Hepatocyte (in vitro differentiated cells): ENCODE measurements at regions not wholly inside any gene's neighbourhood (a gene's known extent, or its start where the extent isn't known, plus 50 kb on each side); places are given as distances from the start of the nearest gene placed in this dataset.

ENCODE experiments used
- DNase-seq: peaks from one replicate; pipeline ENCODE4 v3.0.0-alpha.2; 2016; ENCODE audit warnings: low spot score
- H2AFZ ChIP-seq: fragments of 200-600 bp; sonication (generic); 2 replicates; pipeline ENCODE4 v1.6.0; 2016; ENCODE audit warnings: antibody characterized with exemption, mild to moderate bottlenecking
- H3K27ac ChIP-seq: fragments of 200-600 bp; sonication (generic); 2 replicates; pipeline ENCODE4 v1.5.1; 2016; ENCODE audit warnings: mild to moderate bottlenecking
- H3K27me3 ChIP-seq: fragments of 200-600 bp; sonication (generic); 2 replicates; pipeline ENCODE4 v1.6.1; 2016
- H3K36me3 ChIP-seq: fragments of 200-600 bp; sonication (generic); replicated peaks from 2 replicates; pipeline ENCODE4 v1.5.1; 2016; ENCODE audit warnings: low read depth; ENCODE audit not compliant: insufficient read depth
- H3K4me1 ChIP-seq: fragments of 200-600 bp; sonication (generic); 2 replicates; pipeline ENCODE4 v1.5.1; 2016; ENCODE audit warnings: mild to moderate bottlenecking, moderate library complexity; ENCODE audit not compliant: insufficient read depth
- H3K4me2 ChIP-seq: fragments of 200-600 bp; sonication (generic); 2 replicates; pipeline ENCODE4 v1.6.0; 2016
- H3K4me3 ChIP-seq: fragments of 200-600 bp; sonication (generic); 2 replicates; pipeline ENCODE4 v1.5.1; 2016; ENCODE audit warnings: mild to moderate bottlenecking
- H3K79me2 ChIP-seq: fragments of 200-600 bp; sonication (generic); 2 replicates; pipeline ENCODE4 v1.6.0; 2017; ENCODE audit warnings: mild to moderate bottlenecking
- H3K9me2 ChIP-seq: fragments of 200-600 bp; sonication (generic); replicated peaks from 2 replicates; pipeline ENCODE4 v1.6.0; 2017; ENCODE audit warnings: mild to moderate bottlenecking; ENCODE audit not compliant: insufficient read depth
- H3K9me3 ChIP-seq: fragments of 200-600 bp; sonication (generic); 2 replicates; pipeline ENCODE4 v1.5.1; 2016; ENCODE audit warnings: low read depth, mild to moderate bottlenecking
- H4K20me1 ChIP-seq: fragments of 200-600 bp; sonication (generic); 2 replicates; pipeline ENCODE4 v1.6.0; 2016; ENCODE audit warnings: mild to moderate bottlenecking; ENCODE audit not compliant: insufficient read depth, poor library complexity, severe bottlenecking
- EZH2 ChIP-seq: fragments of 200-600 bp; sonication (generic); IDR thresholded peaks from 2 replicates; pipeline ENCODE4 v1.6.1; 2016; ENCODE audit warnings: antibody characterized with exemption, mild to moderate bottlenecking, borderline replicate concordance
- EZH2phosphoT487 ChIP-seq: fragments of 200-600 bp; sonication (generic); IDR thresholded peaks from one replicate; pipeline ENCODE4 v1.6.1; 2018; ENCODE audit warnings: antibody characterized with exemption, mild to moderate bottlenecking, low read depth, moderate library complexity; ENCODE audit not compliant: unreplicated experiment, severe bottlenecking
- WGBS: methylation state at CpG from one replicate; pipeline ENCODE4 v1.1.6; 2016; ENCODE audit warnings: low lambda C conversion rate; ENCODE audit errors: missing lambda C conversion rate; 5-methylcytosine and 5-hydroxymethylcytosine counted together
- TF ChIP-seq, protein P1 (sequence below): fragments of 200-600 bp; sonication (generic); IDR thresholded peaks from 2 replicates; pipeline ENCODE4 v1.5.1; 2016; ENCODE audit warnings: antibody characterized with exemption, mild to moderate bottlenecking; ENCODE audit not compliant: poor library complexity

DNA sequence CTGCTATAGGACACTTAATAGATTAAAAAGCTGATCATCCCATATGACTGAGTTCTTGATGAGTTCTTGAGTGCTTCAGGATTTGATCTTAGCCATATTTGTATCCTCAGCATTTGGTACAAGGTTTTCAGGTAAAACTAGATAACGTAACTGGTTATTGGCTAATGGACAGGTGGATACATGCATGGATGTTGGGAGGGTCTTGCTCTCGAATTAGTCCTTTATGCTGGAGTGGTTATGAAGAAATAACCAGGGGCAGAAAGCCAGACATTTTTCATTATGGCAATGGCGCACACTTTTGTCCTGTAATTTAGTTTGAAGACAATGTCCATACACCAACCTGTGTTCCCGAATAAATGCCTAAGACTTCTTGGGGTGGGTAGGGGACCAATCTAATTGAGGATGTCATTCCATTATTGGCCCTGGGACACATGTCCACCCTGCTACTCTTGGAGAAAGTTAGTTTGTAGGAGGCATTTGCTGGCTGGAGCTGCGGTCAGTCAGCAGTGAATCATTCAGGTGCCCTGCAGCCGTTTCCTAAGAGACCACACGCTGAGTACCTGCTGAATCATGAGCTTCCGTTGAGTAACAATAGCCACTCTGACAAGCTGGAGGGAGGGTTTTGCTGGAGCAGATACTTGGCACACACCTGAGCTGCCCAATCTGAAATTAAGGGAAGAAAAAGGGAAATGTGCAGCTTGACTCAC is 194.4 kb downstream of the FOXA2 start:
- Histone ChIP-seq H3K79me2 (no peaks in the 10 kb centered on the region), H3K4me1 (no peaks in the 10 kb centered on the region), H3K9me3 (no peaks in the 10 kb centered on the region), H2AFZ (no peak overlapping the region), H3K27ac (no peak overlapping the region), H3K27me3 (peaks cover 25% of the 10 kb centered on the region), H3K9me2 (no peaks in the 10 kb centered on the region), H3K4me3 (no peak overlapping the region), H4K20me1 (no peaks in the 10 kb centered on the region), H3K36me3 (no peaks in the 10 kb centered on the region), H3K4me2 (no peak overlapping the region)
- DNase-seq: peak; percentile 65
- TF ChIP-seq EZH2phosphoT487 (no peak), EZH2 (no peak)
- TF ChIP-seq, protein P1, sequence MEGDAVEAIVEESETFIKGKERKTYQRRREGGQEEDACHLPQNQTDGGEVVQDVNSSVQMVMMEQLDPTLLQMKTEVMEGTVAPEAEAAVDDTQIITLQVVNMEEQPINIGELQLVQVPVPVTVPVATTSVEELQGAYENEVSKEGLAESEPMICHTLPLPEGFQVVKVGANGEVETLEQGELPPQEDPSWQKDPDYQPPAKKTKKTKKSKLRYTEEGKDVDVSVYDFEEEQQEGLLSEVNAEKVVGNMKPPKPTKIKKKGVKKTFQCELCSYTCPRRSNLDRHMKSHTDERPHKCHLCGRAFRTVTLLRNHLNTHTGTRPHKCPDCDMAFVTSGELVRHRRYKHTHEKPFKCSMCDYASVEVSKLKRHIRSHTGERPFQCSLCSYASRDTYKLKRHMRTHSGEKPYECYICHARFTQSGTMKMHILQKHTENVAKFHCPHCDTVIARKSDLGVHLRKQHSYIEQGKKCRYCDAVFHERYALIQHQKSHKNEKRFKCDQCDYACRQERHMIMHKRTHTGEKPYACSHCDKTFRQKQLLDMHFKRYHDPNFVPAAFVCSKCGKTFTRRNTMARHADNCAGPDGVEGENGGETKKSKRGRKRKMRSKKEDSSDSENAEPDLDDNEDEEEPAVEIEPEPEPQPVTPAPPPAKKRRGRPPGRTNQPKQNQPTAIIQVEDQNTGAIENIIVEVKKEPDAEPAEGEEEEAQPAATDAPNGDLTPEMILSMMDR: no peak
- WGBS: 50% methylated on average over 8 of the region's 8 CpGs

DNA sequence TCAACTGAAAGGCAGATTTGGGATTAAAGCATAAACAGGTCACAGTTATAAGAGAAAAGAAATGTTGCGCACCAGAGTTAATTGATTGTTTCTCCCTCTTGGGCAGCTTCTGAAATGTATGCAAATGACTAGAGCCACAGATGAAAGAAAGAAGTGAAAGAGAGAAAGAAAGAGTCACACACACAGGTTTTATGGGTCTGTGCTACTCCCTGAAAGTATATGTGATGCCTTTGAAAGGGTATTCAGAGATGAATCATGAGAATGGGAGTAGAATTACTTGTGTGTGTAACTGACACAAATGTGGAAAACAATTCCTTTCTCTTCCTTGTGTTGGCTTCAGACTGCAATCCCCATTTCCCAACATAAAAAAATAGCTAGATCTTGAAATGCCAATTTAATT is 196.9 kb downstream of the FOXA2 start:
- no peak overlapping the region for H3K4me3 ChIP-seq
- no peaks in the 10 kb centered on the region for H3K79me2 ChIP-seq
- H3K27me3 ChIP-seq: peaks cover 14% of the 10 kb centered on the region
- TF ChIP-seq EZH2: no peak
- TF ChIP-seq, protein P1: no peak
- TF ChIP-seq EZH2phosphoT487: no peak
- H3K9me2 ChIP-seq: no peaks in the 10 kb centered on the region
- no peaks in the 10 kb centered on the region for H4K20me1 ChIP-seq
- WGBS: 90% methylated on average over 1 of the region's 1 CpG
- H3K36me3 ChIP-seq: no peaks in the 10 kb centered on the region
- no peak overlapping the region for H2AFZ ChIP-seq
- no peaks in the 10 kb centered on the region for H3K9me3 ChIP-seq
- no peaks in the 10 kb centered on the region for H3K4me1 ChIP-seq
- H3K4me2 ChIP-seq: no peak overlapping the region
- DNase-seq: no peak
- H3K27ac ChIP-seq: no peak overlapping the region

DNA sequence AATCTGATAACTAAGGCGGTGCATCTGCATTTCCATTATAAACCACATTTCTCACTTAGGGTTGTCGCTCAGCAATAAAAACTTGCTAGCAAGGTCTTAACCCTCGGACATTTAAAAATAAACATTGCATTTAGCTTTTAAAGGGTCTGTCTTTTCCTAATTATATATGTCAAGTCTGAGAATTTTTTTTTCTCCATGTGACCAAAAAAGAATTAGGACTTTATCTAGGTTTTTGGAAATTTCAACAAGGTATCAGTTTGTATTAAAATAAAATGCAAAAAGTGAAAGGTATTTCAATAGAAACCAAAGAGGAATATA is 198.1 kb downstream of the FOXA2 start:
- no peak overlapping the region for H3K27ac ChIP-seq
- H3K79me2 ChIP-seq: no peaks in the 10 kb centered on the region
- peaks cover 14% of the 10 kb centered on the region for H3K27me3 ChIP-seq
- H3K36me3 ChIP-seq: no peaks in the 10 kb centered on the region
- no peak for TF ChIP-seq EZH2
- TF ChIP-seq, protein P1: no peak
- no peak for TF ChIP-seq EZH2phosphoT487
- WGBS: 43% methylated on average over 3 of the region's 3 CpGs
- H3K4me3 ChIP-seq: no peak overlapping the region
- H3K9me2 ChIP-seq: no peaks in the 10 kb centered on the region
- no peak overlapping the region for H3K4me2 ChIP-seq
- DNase-seq: no peak
- H2AFZ ChIP-seq: no peak overlapping the region
- no peaks in the 10 kb centered on the region for H3K4me1 ChIP-seq
- H4K20me1 ChIP-seq: no peaks in the 10 kb centered on the region
- H3K9me3 ChIP-seq: no peaks in the 10 kb centered on the region
